ENCODE measurements at regions not wholly inside any gene's neighbourhood (a gene's known extent, or its start where the extent isn't known, plus 50 kb on each side); places are given as distances from the start of the nearest gene placed in this dataset.

- TF ChIP-seq EZH2 (IDR thresholded peaks at IDR 0.05): no peak
- no peak for TF ChIP-seq CTCF (IDR thresholded peaks at IDR 0.05)
These were observed 546.1 kb upstream of the ADAMTS5 start for GRCh38 chr21:27513016-27513415.
